ENCODE measurements at regions not wholly inside any gene's neighbourhood (a gene's known extent, or its start where the extent isn't known, plus 50 kb on each side); places are given as distances from the start of the nearest gene placed in this dataset.

- in situ Hi-C loops (cut with HindIII; ENCODE audit: low pct_unique_long_range_greater_than_20kb, low sequenced_read_pairs) (no loop called here), intact Hi-C loops (cut with micrococcal nuclease; ENCODE audit: unreplicated experiment) (no loop called here)
- ATAC-seq (no peak), DNase-seq (ENCODE audit: low read depth, low spot score) (no peak)
- no peak for TF ChIP-seq TCF7L2 (IDR thresholded peaks at IDR 0.05; ENCODE audit: low read depth, low read length)
- no peak for TF ChIP-seq SIN3A (IDR thresholded peaks at IDR 0.05; ENCODE audit: borderline replicate concordance, insufficient read depth, low read depth, low read length)
- TF ChIP-seq, protein P1, sequence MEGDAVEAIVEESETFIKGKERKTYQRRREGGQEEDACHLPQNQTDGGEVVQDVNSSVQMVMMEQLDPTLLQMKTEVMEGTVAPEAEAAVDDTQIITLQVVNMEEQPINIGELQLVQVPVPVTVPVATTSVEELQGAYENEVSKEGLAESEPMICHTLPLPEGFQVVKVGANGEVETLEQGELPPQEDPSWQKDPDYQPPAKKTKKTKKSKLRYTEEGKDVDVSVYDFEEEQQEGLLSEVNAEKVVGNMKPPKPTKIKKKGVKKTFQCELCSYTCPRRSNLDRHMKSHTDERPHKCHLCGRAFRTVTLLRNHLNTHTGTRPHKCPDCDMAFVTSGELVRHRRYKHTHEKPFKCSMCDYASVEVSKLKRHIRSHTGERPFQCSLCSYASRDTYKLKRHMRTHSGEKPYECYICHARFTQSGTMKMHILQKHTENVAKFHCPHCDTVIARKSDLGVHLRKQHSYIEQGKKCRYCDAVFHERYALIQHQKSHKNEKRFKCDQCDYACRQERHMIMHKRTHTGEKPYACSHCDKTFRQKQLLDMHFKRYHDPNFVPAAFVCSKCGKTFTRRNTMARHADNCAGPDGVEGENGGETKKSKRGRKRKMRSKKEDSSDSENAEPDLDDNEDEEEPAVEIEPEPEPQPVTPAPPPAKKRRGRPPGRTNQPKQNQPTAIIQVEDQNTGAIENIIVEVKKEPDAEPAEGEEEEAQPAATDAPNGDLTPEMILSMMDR (IDR thresholded peaks at IDR 0.05): no peak
- TF ChIP-seq, protein P2, sequence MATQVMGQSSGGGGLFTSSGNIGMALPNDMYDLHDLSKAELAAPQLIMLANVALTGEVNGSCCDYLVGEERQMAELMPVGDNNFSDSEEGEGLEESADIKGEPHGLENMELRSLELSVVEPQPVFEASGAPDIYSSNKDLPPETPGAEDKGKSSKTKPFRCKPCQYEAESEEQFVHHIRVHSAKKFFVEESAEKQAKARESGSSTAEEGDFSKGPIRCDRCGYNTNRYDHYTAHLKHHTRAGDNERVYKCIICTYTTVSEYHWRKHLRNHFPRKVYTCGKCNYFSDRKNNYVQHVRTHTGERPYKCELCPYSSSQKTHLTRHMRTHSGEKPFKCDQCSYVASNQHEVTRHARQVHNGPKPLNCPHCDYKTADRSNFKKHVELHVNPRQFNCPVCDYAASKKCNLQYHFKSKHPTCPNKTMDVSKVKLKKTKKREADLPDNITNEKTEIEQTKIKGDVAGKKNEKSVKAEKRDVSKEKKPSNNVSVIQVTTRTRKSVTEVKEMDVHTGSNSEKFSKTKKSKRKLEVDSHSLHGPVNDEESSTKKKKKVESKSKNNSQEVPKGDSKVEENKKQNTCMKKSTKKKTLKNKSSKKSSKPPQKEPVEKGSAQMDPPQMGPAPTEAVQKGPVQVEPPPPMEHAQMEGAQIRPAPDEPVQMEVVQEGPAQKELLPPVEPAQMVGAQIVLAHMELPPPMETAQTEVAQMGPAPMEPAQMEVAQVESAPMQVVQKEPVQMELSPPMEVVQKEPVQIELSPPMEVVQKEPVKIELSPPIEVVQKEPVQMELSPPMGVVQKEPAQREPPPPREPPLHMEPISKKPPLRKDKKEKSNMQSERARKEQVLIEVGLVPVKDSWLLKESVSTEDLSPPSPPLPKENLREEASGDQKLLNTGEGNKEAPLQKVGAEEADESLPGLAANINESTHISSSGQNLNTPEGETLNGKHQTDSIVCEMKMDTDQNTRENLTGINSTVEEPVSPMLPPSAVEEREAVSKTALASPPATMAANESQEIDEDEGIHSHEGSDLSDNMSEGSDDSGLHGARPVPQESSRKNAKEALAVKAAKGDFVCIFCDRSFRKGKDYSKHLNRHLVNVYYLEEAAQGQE (IDR thresholded peaks at IDR 0.05; ENCODE audit: insufficient read depth in 1 of 2, low read depth in 2 of 2, low read length in 1 of 2): no peak
- no peak for TF ChIP-seq POLR2AphosphoS5 (IDR thresholded peaks at IDR 0.05; ENCODE audit: low read depth, low read length)
- H3K36me3 ChIP-seq (ENCODE audit: control insufficient read depth, insufficient read depth, low read length): no peaks in the 10 kb centered on the region
- no TSS peak for BruUV-seq (replicated peaks)
- no peaks in the 10 kb centered on the region for H3K27me3 ChIP-seq (ENCODE audit: control insufficient read depth, insufficient read depth, low read length)
- ChIA-PET POLR2A (no interaction called here), CTCF (no interaction called here)
- H3K4me3 ChIP-seq (ENCODE audit: low read depth in 2 of 2, low read length in 2 of 2): no peak overlapping the region
- H3K9me3 ChIP-seq (ENCODE audit: control insufficient read depth, insufficient read depth, low read depth, low read length): no peaks in the 10 kb centered on the region
- no peak overlapping the region for H3K27ac ChIP-seq (ENCODE audit: low read length)
- H3K4me1 ChIP-seq (ENCODE audit: control insufficient read depth, insufficient read depth, low read length): no peaks in the 10 kb centered on the region
Measured at GRCh38 chr7:98758157-98758556, 111.7 kb downstream of the TMEM130 start.

DNA sequence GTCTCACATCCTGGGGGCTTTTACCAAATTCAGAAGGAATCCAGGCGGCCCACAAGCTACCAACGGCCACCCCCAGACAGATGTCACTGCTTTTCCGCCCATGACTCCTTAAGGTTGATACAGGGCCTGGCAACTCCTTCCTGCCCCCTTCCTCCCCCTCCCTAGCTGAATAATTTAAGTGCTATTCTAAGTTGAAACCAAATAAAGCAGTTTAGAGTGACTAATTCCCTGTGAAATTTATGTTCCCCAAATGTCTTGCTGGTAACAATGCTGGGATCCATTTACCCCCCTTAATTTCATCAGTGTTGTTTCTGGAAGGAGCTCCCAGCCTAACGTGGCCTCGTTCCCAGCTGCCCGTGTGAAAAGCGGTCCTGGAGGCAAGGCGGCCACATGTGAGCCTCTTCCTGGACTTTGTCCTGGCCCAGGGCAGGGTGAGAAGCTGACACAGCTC lies 109.6 kb downstream of the TMEM130 start:
- intact Hi-C loops (cut with micrococcal nuclease; ENCODE audit: unreplicated experiment) (loop anchor here (10.0 kb wide), 1 partner anchor 65 kb away; no protein-coding TSS in a partner anchor), in situ Hi-C loops (cut with HindIII; ENCODE audit: low pct_unique_long_range_greater_than_20kb, low sequenced_read_pairs) (no loop called here)
- no peaks in the 10 kb centered on the region for H3K4me1 ChIP-seq (ENCODE audit: control insufficient read depth, insufficient read depth, low read length)
- no peak for TF ChIP-seq SIN3A (IDR thresholded peaks at IDR 0.05; ENCODE audit: borderline replicate concordance, insufficient read depth, low read depth, low read length)
- TF ChIP-seq POLR2AphosphoS5 (IDR thresholded peaks at IDR 0.05; ENCODE audit: low read depth, low read length): no peak
- TF ChIP-seq, protein P1 (IDR thresholded peaks at IDR 0.05): no peak
- no peak for TF ChIP-seq TCF7L2 (IDR thresholded peaks at IDR 0.05; ENCODE audit: low read depth, low read length)
- TF ChIP-seq, protein P2 (IDR thresholded peaks at IDR 0.05; ENCODE audit: insufficient read depth in 1 of 2, low read depth in 2 of 2, low read length in 1 of 2): no peak
- POLR2A ChIA-PET: no interaction called here
- no peaks in the 10 kb centered on the region for H3K27me3 ChIP-seq (ENCODE audit: control insufficient read depth, insufficient read depth, low read length)
- DNase-seq (ENCODE audit: low read depth, low spot score) (no peak), ATAC-seq (no peak)
- H3K9me3 ChIP-seq (ENCODE audit: control insufficient read depth, insufficient read depth, low read depth, low read length): no peaks in the 10 kb centered on the region
- no TSS peak for BruUV-seq (replicated peaks)
- no peak overlapping the region for H3K27ac ChIP-seq (ENCODE audit: low read length)
- no peaks in the 10 kb centered on the region for H3K36me3 ChIP-seq (ENCODE audit: control insufficient read depth, insufficient read depth, low read length)
- CTCF ChIA-PET: interaction anchor here (0.6 kb wide), 1 partner anchor 26 kb away, joined by 3 read pairs; no protein-coding TSS in a partner anchor
- no peak overlapping the region for H3K4me3 ChIP-seq (ENCODE audit: low read depth in 2 of 2, low read length in 2 of 2)
